Urinary bladder (tissue), 3 donors: ENCODE measurements at regions not wholly inside any gene's neighbourhood (a gene's known extent, or its start where the extent isn't known, plus 50 kb on each side); places are given as distances from the start of the nearest gene placed in this dataset.

Source experiments
- DNase-seq: peaks from one replicate; pipeline ENCODE4 v3.0.0-alpha.2; 2015; ENCODE audit errors: extremely low spot score
- H3K27ac ChIP-seq: one replicate; pipeline ENCODE4 v1.5.1; 2013; ENCODE audit warnings: low read depth, mild to moderate bottlenecking, moderate library complexity
- H3K36me3 ChIP-seq: one replicate; pipeline ENCODE4 v1.6.1; 2013; ENCODE audit warnings: mild to moderate bottlenecking, moderate library complexity; ENCODE audit not compliant: insufficient read depth
- H3K4me1 ChIP-seq: one replicate; pipeline ENCODE4 v1.6.1; 2013; ENCODE audit warnings: mild to moderate bottlenecking, moderate library complexity; ENCODE audit not compliant: insufficient read depth
- H3K4me3 ChIP-seq: one replicate; pipeline ENCODE4 v1.5.1; 2013; ENCODE audit warnings: low read depth, low read length
- WGBS: extraction: QIAGEN DNeasy Blood & Tissue Kit; methylation state at CpG from one replicate; pipeline ENCODE4 v1.1.7; 2013; 5-methylcytosine and 5-hydroxymethylcytosine counted together
- donor health status: healthy with polysubstance abuse.
- donor health status: healthy.

GRCh38 chr16:6047325-6047724, 949.7 kb upstream of the EEF2KMT start:
- DNase-seq = no peak
- no peaks in the 10 kb centered on the region for H3K4me1 ChIP-seq
- H3K4me3 ChIP-seq = no peak overlapping the region
- no peaks in the 10 kb centered on the region for H3K36me3 ChIP-seq
- no peak overlapping the region for H3K27ac ChIP-seq
- 71% methylated on average over 3 of the region's 3 CpGs for WGBS

- 81% methylated on average over 5 of the region's 5 CpGs for WGBS
- Histone ChIP-seq H3K4me3 (no peak overlapping the region), H3K36me3 (no peaks in the 10 kb centered on the region), H3K27ac (no peak overlapping the region), H3K4me1 (no peaks in the 10 kb centered on the region)
- no peak for DNase-seq
Measured at GRCh38 chr16:6038941-6039645, 941.5 kb upstream of the EEF2KMT start.

- WGBS = 72% methylated on average over 6 of the region's 6 CpGs
- DNase-seq = no peak
- Histone ChIP-seq H3K4me1 (no peaks in the 10 kb centered on the region), H3K4me3 (no peak overlapping the region), H3K27ac (no peak overlapping the region), H3K36me3 (no peaks in the 10 kb centered on the region)
Measured at GRCh38 chr16:6035161-6035560, 937.6 kb upstream of the EEF2KMT start.

GRCh38 chr16:6034511-6034910, 936.9 kb upstream of the EEF2KMT start:
- H3K36me3 ChIP-seq = no peaks in the 10 kb centered on the region
- no peaks in the 10 kb centered on the region for H3K4me1 ChIP-seq
- no peak overlapping the region for H3K27ac ChIP-seq
- DNase-seq = no peak
- H3K4me3 ChIP-seq = no peak overlapping the region
- WGBS = 78% methylated on average over 4 of the region's 4 CpGs

- no peak for DNase-seq
- no peaks in the 10 kb centered on the region for H3K4me1 ChIP-seq
- no peak overlapping the region for H3K4me3 ChIP-seq
- 59% methylated on average over 3 of the region's 3 CpGs for WGBS
- no peaks in the 10 kb centered on the region for H3K36me3 ChIP-seq
- no peak overlapping the region for H3K27ac ChIP-seq
Measured at GRCh38 chr16:6032438-6032837, 934.8 kb upstream of the EEF2KMT start.

- Histone ChIP-seq H3K4me1 (no peaks in the 10 kb centered on the region), H3K4me3 (no peak overlapping the region), H3K27ac (no peak overlapping the region), H3K36me3 (no peaks in the 10 kb centered on the region)
- DNase-seq = no peak
- WGBS = 46% methylated on average over 7 of the region's 7 CpGs
Measured at GRCh38 chr16:6031567-6031966, 934.0 kb upstream of the EEF2KMT start.

GRCh38 chr16:6031102-6031501, 933.5 kb upstream of the EEF2KMT start:
- H3K4me1 ChIP-seq = no peaks in the 10 kb centered on the region
- WGBS = 76% methylated on average over 5 of the region's 5 CpGs
- no peak for DNase-seq
- H3K27ac ChIP-seq = no peak overlapping the region
- no peak overlapping the region for H3K4me3 ChIP-seq
- H3K36me3 ChIP-seq = no peaks in the 10 kb centered on the region

- Histone ChIP-seq H3K27ac (no peak overlapping the region), H3K4me1 (no peaks in the 10 kb centered on the region), H3K36me3 (no peaks in the 10 kb centered on the region), H3K4me3 (no peak overlapping the region)
- no peak for DNase-seq
- 66% methylated on average over 7 of the region's 7 CpGs for WGBS
Measured at GRCh38 chr16:6027733-6028132, 930.1 kb upstream of the EEF2KMT start.

- H3K36me3 ChIP-seq = no peaks in the 10 kb centered on the region
- 79% methylated on average over 14 of the region's 14 CpGs for WGBS
- no peak overlapping the region for H3K27ac ChIP-seq
- H3K4me1 ChIP-seq = no peaks in the 10 kb centered on the region
- no peak overlapping the region for H3K4me3 ChIP-seq
- no peak for DNase-seq
Measured at GRCh38 chr16:6023449-6023848, 925.9 kb upstream of the EEF2KMT start.

- 54% methylated on average over 9 of the region's 9 CpGs for WGBS
- H3K36me3 ChIP-seq = no peaks in the 10 kb centered on the region
Measured at GRCh38 chr16:6021276-6021943, 923.8 kb upstream of the EEF2KMT start.

GRCh38 chr16:6020162-6020985, 922.8 kb upstream of the EEF2KMT start:
- no peak overlapping the region for H3K27ac ChIP-seq
- WGBS = 9% methylated on average over 41 of the region's 41 CpGs
- DNase-seq = no peak
- no peaks in the 10 kb centered on the region for H3K4me1 ChIP-seq
- H3K4me3 ChIP-seq = peak overlapping the region; percentile 28
- H3K36me3 ChIP-seq = no peaks in the 10 kb centered on the region

More at GRCh38 chr16:6021276-6021943, 923.8 kb upstream of the EEF2KMT start:
- no peak for DNase-seq
- H3K27ac ChIP-seq = no peak overlapping the region
- no peak overlapping the region for H3K4me3 ChIP-seq
- no peaks in the 10 kb centered on the region for H3K4me1 ChIP-seq

- no peak for DNase-seq
- Histone ChIP-seq H3K27ac (no peak overlapping the region), H3K36me3 (no peaks in the 10 kb centered on the region), H3K4me1 (no peaks in the 10 kb centered on the region), H3K4me3 (peak overlapping the region; percentile 28)
- 2% methylated on average over 50 of the region's 50 CpGs for WGBS
Measured at GRCh38 chr16:6019490-6019991, 921.9 kb upstream of the EEF2KMT start.

- 1% methylated on average over 59 of the region's 59 CpGs for WGBS
- H3K4me1 ChIP-seq = no peaks in the 10 kb centered on the region
Measured at GRCh38 chr16:6018848-6019489, 921.4 kb upstream of the EEF2KMT start.

More at GRCh38 chr16:6018848-6019489, 921.4 kb upstream of the EEF2KMT start:
- DNase-seq = no peak
- Histone ChIP-seq H3K36me3 (no peaks in the 10 kb centered on the region), H3K27ac (no peak overlapping the region), H3K4me3 (peak overlapping the region; percentile 28)
